ENCODE measurements at regions not wholly inside any gene's neighbourhood (a gene's known extent, or its start where the extent isn't known, plus 50 kb on each side); places are given as distances from the start of the nearest gene placed in this dataset.

DNA sequence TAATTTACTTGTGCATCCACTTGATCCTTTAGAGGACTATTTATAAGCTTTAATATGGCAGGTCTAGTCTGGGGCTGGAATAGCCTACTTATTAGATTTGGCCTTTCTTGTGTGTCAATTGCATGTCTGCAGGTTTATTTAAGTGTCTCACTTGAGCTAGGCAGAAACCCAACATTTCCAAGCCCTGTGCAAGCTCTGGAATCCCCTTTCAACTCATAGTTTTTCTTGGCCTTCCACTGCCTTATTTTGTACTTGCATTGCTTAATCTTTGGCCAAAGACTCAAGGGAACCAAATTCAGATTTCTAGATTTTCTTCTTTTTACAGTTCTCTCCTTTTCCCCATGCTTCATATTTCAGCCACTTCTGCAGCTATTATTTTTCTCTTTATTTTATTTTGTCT lies 102.4 kb upstream of the RFX3 start:
- H2BK120ac ChIP-seq (ENCODE audit: low read depth, low read length, poor library complexity, severe bottlenecking), result no peak overlapping the region
- no peaks in the 10 kb centered on the region for H3K79me1 ChIP-seq (ENCODE audit: insufficient read depth, low read depth, low read length, poor library complexity, severe bottlenecking)
- Mint-ChIP-seq H3K27me3 (ENCODE audit: low read depth) (no peaks in the 10 kb centered on the region), H3K27ac (no peak overlapping the region), H3K4me3 (no peak overlapping the region), H3K9me3 (peaks cover 0 to 2% of the 10 kb centered on the region in 2 experiments; a peak in 1 of 5 replicates), H3K36me3 (ENCODE audit: insufficient read depth in 1 of 3, low read depth in 3 of 3) (no peaks in the 10 kb centered on the region), H3K4me1 (peaks cover 3 to 4% of the 10 kb centered on the region in 2 experiments; a peak in 2 of 4 replicates)
- no peak overlapping the region for H3K14ac ChIP-seq (ENCODE audit: insufficient read depth, low read length)
- no peaks in the 10 kb centered on the region for H3K23me2 ChIP-seq (ENCODE audit: insufficient read length, low read depth, low read length, poor library complexity, severe bottlenecking)
- no peak overlapping the region for H3K23ac ChIP-seq (ENCODE audit: insufficient read length, low read depth, low read length)
- TF ChIP-seq, protein P1, sequence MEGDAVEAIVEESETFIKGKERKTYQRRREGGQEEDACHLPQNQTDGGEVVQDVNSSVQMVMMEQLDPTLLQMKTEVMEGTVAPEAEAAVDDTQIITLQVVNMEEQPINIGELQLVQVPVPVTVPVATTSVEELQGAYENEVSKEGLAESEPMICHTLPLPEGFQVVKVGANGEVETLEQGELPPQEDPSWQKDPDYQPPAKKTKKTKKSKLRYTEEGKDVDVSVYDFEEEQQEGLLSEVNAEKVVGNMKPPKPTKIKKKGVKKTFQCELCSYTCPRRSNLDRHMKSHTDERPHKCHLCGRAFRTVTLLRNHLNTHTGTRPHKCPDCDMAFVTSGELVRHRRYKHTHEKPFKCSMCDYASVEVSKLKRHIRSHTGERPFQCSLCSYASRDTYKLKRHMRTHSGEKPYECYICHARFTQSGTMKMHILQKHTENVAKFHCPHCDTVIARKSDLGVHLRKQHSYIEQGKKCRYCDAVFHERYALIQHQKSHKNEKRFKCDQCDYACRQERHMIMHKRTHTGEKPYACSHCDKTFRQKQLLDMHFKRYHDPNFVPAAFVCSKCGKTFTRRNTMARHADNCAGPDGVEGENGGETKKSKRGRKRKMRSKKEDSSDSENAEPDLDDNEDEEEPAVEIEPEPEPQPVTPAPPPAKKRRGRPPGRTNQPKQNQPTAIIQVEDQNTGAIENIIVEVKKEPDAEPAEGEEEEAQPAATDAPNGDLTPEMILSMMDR (conservative IDR thresholded peaks at IDR 0.05), result no peak
- H2AFZ ChIP-seq (ENCODE audit: low read length), result no peak overlapping the region
- H3K18ac ChIP-seq (ENCODE audit: insufficient read length, low read depth, low read length), result no peak overlapping the region
- H3K4me1 ChIP-seq (ENCODE audit: insufficient read depth, low read length), result no peaks in the 10 kb centered on the region
- no peak overlapping the region for H3K56ac ChIP-seq (ENCODE audit: insufficient read length, low read depth, low read length)
- no peaks in the 10 kb centered on the region for H3K9me3 ChIP-seq (ENCODE audit: control insufficient read depth, low read depth, low read length)
- H3K79me2 ChIP-seq (ENCODE audit: insufficient read depth, low read length), result no peaks in the 10 kb centered on the region
- no peak overlapping the region for H3K4ac ChIP-seq (ENCODE audit: low read depth, low read length)
- no peaks in the 10 kb centered on the region for H4K20me1 ChIP-seq (ENCODE audit: control insufficient read depth, insufficient read depth, insufficient read length)
- no peak overlapping the region for H3K9ac ChIP-seq (ENCODE audit: extremely low read depth, insufficient read length, low read length)
- H2BK5ac ChIP-seq (ENCODE audit: insufficient read length, low read length), result no peak overlapping the region
- no peak overlapping the region for H4K5ac ChIP-seq (ENCODE audit: insufficient read length, low read depth, low read length)
- no peak overlapping the region for H3T11ph ChIP-seq (ENCODE audit: low read length)
- no peak overlapping the region for H3K27ac ChIP-seq (ENCODE audit: insufficient read length, low read depth, low read length)
- no peaks in the 10 kb centered on the region for H3K27me3 ChIP-seq (ENCODE audit: insufficient read depth, low read length)
- no peak overlapping the region for H2BK15ac ChIP-seq (ENCODE audit: low read depth, low read length)
- H2BK20ac ChIP-seq (ENCODE audit: low read depth, low read length, poor library complexity, severe bottlenecking), result no peak overlapping the region
- H3K4me2 ChIP-seq (ENCODE audit: insufficient read depth, insufficient read length, low read length), result no peak overlapping the region
- H2BK12ac ChIP-seq (ENCODE audit: insufficient read length, low read depth, low read length), result no peak overlapping the region
- no peak overlapping the region for H2AK5ac ChIP-seq (ENCODE audit: insufficient read length, low read length)
- no peak overlapping the region for H4K91ac ChIP-seq (ENCODE audit: insufficient read length, low read depth, low read length)
- DNase-seq, result no peak
- no peak overlapping the region for H4K8ac ChIP-seq (replicated peaks; ENCODE audit: insufficient read length, low read depth, low read length)

Data from H9 (cell line).